Head of caudate nucleus (tissue), 42 donors: ENCODE measurements at regions not wholly inside any gene's neighbourhood (a gene's known extent, or its start where the extent isn't known, plus 50 kb on each side); places are given as distances from the start of the nearest gene placed in this dataset.
"Not testable (repeated sequence)": the region's sequence is repeated elsewhere in the genome, so short reads cannot be mapped to it uniquely, and the experiment has no call there.

Experiments
- DNase-seq, 42 donors: peaks; one replicate each; pipeline versions ENCODE4 v3.0.0 to v3.0.0-alpha.2; 2020 to 2021; ENCODE audit warnings: mixed read lengths in 7 of 42
- intact Hi-C: fragments of 100-400 bp; cut with DNase I; formaldehyde crosslinking; loops from one replicate; pipeline ENCODE4 v1.15.0; 2022

DNA sequence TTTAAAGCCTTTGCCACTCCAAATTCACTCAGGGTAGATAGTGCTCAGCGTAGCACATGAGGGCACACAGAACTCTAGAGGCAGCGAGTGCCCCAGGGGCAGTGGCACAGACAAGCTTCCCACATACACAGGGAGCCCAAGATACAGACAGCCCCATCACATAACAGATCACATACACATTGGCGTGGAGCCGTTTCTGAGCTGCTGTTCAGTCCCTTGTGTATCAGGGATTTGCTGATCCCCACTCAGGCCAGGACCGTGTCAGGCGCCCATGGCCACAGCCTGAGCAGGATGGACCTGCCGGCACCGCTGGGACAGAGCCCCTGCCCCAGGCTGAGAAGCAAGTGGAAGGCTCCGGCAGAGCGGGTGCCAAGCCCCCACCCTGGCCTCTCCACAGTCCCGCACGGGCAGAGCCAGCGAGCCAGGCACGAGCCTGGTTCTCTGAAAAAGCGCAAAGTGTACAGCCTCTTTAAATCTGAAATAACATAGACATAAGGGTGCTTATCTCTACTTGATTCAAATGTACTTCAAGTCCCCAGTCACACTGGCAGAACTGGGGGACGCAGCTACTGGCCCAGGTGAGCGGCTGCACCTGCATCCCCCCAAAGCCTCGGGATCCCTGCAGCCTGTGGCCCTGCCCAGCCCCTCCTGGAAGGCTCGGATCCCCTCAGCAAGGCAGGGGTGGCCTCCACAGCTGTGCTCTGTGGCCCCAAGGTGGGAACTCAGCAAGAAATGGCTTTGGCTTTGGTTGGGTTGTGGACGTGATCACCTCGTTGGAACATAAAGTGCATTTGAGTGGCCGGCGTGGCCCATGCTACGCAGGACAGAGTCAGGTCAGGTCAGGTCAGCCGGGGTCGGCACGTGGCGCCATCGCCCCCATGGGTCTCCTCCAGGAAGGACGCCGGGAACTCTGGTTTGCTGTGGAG lies 231.3 kb downstream of the ERMARD start:
- peak in 4 of 42 donors; percentile 4 to 23 (median 8) for DNase-seq
- intact Hi-C loops: no loop called here

DNA sequence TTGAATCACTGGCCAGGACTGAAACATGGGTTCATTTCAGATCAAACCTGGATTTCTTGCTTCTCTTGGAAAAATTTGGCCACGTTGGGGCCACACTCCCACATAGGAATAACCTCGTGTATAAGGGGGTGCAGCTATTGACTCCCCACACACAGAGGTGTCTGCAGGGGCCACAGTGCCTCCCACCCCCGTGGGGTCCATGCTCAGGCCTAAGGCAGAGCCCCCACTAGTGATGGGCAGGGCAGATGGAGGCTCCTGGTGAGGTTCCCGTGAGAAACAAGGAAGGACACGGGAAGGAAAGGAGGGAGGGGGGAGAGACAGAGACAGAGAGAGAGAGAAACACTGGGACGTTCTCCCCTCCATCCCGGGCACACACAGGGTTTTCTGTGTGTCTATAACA lies 230.5 kb downstream of the ERMARD start:
- intact Hi-C loops: no loop called here
- DNase-seq: peak in 1 of 42 donors; percentile 10

DNA sequence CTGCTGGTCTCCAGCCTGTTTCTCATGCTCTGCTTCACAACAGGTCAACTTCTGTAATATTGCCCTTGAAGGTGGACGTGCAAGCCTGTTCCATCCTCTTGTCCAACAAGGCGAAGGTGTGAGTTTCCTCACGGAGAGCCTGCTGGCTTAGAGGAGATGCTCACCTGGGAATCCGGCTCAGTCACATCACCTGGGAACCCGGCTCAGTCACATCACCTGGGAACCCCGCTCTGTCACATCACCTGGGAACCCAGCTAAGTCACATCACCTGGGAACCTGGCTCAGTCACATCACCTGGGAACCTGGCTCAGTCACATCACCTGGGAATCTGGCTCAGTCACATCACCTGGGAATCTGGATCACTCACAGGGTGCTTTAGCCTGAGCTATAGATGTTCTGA lies 230.1 kb downstream of the ERMARD start:
- intact Hi-C loops: no loop called here

DNA sequence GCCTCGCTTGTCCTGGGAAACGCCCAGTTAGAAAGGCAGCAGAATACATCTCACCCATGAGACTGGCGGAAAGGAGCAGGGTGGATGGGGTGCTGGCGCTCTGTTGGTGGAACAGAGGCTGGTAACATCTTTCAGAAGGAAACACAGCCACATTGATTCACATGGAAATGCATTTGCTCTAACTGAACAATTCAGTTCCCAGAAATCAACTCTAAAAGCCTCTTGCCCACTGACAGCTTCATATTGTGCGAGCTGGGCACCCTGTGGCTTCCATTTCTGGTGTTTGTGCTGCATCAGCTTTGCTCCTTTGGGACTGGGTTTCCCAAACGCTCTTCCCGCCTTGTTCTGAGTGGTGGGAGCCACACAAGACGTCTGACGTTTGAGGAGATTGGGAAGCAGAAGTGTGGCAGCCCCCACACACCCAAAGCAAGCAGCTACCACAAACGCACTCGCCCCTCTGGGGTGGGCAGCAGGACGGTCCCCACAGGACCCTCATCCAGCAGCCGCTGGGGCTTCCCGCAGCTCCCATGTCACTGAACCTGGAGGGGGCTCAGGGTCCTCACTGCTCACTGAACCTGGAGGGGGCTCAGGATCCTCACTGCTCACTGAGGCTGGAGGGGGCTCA lies 229.5 kb downstream of the ERMARD start:
- intact Hi-C loops: no loop called here
- peak in 3 of 42 donors; percentile 1 to 4 (median 3) for DNase-seq

More for the DNA sequence above, 230.1 kb downstream of the ERMARD start:
- DNase-seq: peak in 1 of 42 donors; percentile 4

DNA sequence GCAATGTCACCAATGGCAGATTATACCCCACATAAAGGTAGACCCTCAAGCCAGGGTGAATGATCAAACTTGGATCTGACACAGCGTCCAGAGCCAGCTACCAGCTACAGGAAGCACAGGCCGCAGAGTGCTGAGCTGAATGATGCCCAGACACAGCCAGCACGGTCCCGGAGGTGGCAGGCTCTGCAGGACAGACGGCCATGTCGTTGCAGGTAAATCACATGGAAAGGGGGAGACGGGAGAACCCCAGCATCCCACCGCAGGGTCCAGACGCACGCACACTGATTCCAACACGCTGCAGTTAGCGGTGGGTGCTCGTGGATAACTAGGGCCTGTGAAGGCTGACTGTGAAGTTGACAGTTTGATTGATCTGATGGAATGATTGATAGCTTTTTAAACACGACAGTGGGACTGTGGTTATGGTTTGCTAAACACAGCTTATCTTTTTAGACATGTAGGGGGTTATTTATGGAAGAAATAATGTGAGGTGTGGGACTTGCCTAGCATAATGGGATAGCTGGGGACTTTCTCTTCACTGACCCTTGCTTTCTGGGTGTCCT lies 228.5 kb downstream of the ERMARD start:
- peak in 4 of 42 donors; percentile 7 to 22 (median 12) for DNase-seq
- intact Hi-C loops: no loop called here

DNA sequence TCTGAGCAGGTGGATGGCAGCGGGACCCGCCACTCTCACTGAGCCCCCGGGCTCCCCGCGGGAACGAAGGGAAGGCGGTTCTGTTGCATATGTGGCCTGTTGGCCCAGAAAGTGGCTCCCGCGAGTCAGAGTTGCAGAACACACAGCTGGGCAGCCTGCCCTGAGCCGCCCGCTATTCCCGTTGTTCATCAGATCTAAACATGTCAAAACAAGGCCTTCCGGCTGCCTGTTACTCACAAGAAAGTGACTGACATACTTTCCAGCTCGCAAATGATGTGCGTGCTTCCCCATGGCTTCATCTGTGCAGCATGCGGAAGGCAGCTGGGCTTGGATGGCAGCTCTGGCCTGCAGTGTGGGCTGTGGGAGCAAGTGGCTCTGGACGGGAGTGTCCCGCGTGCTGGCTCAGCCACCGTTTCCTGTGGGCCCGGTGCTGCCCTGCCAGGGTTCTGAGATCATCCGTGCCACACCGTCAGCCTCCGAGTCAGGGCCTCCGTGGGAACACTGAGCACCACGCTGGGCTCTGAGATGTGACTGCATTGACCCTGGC lies 227.3 kb downstream of the ERMARD start:
- DNase-seq: peak in 7 of 42 donors; percentile 5 to 35 (median 16)
- intact Hi-C loops: no loop called here

DNA sequence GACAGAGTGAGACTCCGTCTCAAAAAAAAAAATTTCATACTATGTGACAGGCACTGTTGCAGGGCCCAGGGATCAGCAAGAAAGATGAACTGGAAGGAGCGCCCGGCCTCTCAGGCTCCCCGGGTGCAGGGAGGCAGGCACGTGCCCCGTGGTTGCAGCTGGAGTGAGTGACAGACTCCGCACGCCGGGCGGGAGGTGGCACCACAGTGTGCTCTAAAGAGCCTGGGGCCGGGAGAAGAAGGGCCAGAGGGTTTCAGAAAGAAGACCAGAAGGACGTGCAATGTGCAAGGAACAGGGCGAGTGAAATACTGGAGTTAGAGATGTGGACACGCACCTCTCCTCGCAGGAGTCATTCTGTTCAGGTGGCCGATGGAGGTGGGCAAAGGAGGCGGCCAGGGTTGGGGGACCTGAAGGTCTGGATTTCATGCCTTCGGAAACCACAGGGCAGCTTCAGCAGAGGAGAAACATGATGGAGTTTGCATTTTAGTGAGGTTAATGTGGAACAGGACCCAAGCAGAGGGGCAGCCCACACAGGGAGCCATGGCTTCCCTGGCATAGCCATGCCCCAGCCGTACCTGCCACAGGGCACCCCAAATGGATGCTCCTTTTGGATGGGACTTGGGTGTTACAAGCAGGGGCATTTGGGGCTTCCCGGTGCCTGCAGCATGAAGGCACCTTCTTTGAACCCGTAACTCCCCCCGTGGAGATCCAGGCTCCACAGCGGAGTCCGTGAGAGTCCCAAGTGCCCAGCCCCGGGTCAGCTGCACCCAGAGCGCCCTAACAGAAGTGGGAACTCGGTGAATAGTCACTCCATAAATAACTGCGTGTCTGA lies 226.2 kb downstream of the ERMARD start:
- intact Hi-C loops: no loop called here
- peak in 9 of 42 donors; percentile 5 to 36 (median 8) for DNase-seq

DNA sequence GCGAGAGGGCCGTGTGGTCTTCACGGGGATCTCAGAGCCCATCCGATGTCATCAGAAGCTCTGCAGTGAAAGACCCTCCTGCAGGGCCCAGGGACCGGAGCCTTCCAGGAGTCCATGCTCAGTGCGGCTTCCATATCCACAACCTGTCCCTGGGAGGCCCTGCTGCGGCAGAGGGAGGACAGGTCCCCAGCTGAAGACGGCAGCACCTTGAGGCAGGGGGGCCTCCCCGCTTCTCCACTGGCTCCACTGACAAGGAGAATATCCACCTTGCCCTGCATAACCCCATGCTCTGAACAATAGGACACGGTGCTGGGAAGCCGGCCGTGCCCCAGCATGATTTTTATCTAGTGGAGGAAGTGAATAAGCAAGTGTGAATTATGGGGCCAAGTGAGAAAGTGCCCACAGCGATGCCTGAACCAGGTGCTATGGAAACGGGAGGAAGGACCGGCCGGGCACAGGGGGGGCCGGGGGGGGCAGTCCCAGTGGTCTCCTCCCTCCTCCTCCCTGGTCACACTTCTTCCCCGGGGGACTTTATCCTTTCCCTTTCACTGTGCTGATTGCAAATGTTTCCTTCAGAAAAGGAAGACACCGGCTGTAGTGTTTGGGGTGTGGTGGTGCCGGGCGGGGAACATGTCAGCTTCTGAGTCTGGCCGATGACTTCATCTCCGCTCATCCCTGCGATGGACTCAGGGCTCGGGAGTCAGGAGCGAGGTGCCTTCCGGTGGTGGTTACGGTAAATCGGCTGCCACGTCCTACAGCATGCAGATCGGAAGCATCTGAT lies 225.1 kb downstream of the ERMARD start:
- DNase-seq: peak in 12 of 42 donors; percentile 1 to 33 (median 5)
- intact Hi-C loops: no loop called here

DNA sequence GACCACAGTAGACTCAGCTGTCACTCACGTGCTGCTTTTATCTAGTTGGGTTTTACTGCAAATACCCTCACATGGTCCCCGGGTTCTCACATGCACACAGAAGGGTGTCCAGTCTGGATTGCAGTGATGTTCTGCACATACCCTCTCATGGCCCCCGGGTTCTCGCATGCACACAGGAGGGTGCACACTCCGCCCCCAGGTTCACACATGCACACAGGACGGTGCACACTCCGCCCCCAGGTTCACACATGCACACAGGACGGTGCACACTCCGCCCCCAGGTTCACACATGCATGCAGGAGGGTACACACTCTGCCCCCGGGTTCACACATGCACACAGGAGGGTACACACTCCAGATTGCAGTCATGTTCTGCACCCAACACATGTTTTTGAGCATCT lies 224.3 kb downstream of the ERMARD start:
- DNase-seq: peak in 2 of 42 donors; percentile 0 to 16
- intact Hi-C loops: no loop called here

DNA sequence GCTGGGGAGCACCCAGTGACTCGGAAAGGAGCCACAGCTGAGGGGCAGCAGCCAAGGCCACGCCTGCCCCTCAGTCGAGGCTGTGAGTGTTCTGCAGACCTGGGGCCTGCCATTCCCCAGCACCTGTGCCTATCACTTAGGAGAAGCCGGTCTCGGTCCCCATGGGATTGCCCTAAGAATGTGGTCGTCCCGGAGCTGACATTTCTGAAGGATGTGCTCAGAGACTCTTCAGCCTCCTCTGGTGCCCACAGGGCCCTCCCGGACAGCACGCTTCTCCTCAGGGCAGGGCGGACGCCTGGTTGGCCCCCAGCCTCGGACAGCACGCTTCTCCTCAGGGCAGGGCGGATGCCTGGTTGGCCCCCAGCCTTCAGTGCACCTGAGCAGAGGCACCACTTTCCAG lies 223.9 kb downstream of the ERMARD start:
- peak in 10 of 42 donors; percentile 1 to 17 (median 8) for DNase-seq
- intact Hi-C loops: no loop called here

DNA sequence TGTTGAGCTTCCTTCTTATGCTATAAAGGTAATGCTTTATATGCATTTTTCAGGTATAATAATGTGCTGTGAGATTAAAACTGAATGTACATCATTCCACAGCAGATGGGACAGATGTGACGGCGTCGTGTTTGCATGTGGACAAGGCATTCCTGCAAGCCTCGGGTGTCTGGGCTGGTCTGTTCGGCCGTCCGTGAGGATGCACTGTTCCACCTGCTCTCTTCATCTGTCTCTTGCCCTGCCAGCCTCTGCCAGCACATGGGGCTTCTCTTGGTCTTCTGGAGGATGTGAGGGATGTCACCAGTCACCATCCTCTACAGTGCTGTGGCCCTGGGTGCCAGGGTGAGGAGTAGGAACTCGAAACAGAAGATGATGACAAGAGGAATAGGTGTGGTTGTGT lies 223.2 kb downstream of the ERMARD start:
- intact Hi-C loops: no loop called here
- DNase-seq: peak in 7 of 42 donors; percentile 1 to 34 (median 4)

DNA sequence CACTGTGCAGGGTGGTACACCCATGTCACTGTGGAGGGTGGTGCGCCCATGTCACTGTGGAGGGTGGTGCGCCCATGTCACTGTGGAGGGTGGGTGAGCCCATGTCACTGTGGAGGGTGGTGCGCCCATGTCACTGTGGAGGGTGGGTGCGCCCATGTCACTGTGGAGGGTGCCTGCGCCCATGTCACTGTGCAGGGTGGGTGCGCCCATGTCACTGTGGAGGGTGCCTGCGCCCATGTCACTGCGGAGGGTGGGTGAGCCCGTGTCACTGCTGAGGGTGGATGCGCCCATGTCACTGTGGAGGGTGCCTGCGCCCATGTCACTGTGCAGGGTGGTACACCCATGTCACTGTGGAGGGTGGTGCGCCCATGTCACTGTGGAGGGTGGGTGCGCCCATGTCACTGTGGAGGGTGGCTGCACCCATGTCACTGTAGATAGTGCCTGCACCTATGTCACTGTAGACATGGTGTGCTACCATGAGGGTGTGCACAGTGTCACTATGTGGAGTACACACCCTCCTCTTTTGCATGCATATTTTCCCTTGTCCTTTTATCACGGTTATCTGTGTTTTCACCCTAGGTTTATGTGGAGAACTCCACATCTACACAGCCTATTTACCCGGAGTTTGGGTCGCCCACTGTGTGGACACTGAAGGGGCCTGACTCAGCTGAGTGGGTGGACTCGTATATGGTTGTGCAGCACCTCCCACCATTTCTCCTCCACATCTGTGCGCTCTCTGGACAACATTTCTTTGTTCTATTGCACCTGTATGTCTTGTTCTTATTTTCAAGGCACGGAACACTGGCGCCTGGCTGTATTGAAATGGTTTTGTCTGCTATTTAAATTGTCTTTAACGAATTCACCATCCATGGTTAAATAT lies 222.4 kb downstream of the ERMARD start:
- peak in 12 of 42 donors; percentile 1 to 22 (median 5) for DNase-seq
- intact Hi-C loops: not testable (repeated sequence)

DNA sequence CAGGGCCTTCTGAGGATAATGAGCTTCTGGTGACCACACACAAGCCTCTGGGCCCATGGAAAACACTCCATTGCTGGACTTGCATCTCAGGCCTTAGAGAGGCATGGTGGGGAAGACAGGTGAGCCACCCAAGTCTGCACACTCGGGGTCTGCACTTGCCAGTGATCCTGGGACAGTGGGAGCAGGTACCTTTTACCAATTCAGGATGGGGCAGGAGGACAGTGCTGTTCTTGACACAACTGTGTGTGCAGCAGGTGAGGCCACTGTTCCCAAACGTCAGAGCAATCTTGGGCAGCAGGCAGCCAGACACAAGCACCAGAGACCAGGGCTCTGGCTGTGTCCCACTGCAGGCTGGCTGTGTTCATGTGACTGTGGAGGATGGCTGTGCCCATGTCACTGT lies 221.3 kb downstream of the ERMARD start:
- peak in 15 of 42 donors; percentile 2 to 30 (median 9) for DNase-seq
- intact Hi-C loops: no loop called here

DNA sequence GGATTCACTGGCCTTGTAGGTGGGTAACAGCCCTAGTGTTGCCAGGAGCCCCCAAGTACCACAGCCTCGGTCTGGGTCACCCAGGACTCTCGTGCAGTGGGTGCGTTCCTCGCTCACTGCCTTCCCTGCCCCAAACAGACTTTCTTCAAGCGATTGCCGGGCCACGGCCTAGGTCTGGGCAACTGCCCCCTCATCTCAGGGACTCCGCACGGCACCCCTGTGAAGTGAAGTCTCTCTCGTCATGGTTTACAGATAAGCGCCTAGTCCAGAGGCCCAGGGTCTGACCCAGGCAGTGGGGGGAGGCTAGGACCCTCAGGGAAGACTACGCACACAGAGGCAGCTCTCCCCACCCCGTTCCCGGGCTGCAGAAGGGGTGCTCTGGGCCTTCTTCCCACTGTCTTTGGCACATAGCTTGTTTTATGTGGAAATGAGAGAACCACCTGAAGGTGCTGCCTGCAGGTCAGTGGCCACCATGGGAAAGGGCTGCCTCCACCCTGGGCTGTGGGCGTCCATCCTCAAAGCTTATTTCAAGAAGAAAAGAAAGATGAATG lies 220.8 kb downstream of the ERMARD start:
- intact Hi-C loops: no loop called here

DNA sequence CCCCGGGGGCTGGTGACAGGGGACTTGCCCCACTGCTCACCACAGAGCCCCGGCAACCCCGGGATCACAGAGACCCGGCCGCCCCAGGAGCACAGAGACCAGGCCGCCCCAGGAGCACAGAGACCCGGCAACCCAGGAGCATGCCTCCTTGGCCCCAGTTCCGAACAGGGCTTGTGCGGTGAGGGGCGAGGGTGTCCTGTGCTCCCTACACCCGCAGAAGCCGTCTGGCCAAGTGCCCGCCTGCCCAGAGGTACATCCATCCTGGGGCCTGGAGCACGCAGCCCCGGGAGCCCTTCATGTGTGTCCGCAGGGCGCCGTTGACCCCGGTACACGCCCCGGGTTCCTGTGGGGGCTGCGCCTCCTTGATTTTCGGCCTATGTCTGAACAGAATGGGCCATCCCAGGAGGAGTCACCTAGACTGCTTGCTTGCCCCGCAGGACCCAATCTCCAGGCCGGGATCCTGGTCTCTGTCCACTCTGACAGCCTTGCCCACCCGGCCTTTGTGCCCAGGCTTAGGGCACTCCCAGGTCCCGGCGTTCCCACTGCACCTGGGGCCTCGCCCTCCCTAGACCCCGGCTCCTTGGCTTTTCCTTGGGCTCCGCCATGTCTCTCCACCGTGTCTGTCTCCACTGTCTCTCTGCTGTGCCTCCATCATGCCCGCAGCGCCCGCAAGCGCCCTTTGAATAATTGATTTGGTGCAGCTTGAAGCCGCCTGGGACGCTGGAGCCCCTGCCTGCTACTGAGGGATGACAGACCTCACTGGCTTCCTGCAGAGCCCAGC lies 219.8 kb downstream of the ERMARD start:
- intact Hi-C loops: no loop called here
- DNase-seq: peak in 21 of 42 donors; percentile 2 to 35 (median 12)

More for the DNA sequence above, 220.8 kb downstream of the ERMARD start:
- peak in 14 of 42 donors; percentile 3 to 30 (median 8) for DNase-seq
